T-cell (primary cell): ENCODE measurements at regions not wholly inside any gene's neighbourhood (a gene's known extent, or its start where the extent isn't known, plus 50 kb on each side); places are given as distances from the start of the nearest gene placed in this dataset.
"Not testable (repeated sequence)": the region's sequence is repeated elsewhere in the genome, so short reads cannot be mapped to it uniquely, and the experiment has no call there.

Experiments used
- ATAC-seq, 4 experiments: fragments of 200-7000 bp in 3 of 4; fragments of 150-1000 bp in 1 of 4; cut with Tn5 transposase; replicated peaks in 1 of 4; 1 replicate in 3 of 4; 2 replicates in 1 of 4; pipeline ENCODE4 v1.10.0; 2021; ENCODE audit warnings: moderate library complexity in 3 of 4, mild to moderate bottlenecking in 2 of 4, moderate number of reproducible peaks in 1 of 4
- CTCF ChIA-PET, 2 donors: fragments of 300-600 bp; sonication (Branson Sonifier 250); formaldehyde crosslinking; loops; one replicate each; lab custom pipeline; 2022; ENCODE audit warnings: antibody characterized with exemption in 2 of 2; lab: Charles Lee
- POLR2A ChIA-PET, 2 donors: fragments of 300-600 bp; sonication (Branson Sonifier 250); formaldehyde crosslinking; loops; one replicate each; lab custom pipeline; 2022; ENCODE audit warnings: antibody characterized with exemption in 2 of 2; lab: Charles Lee
- DNase-seq, 35 experiments: peaks; one replicate each; pipeline versions ENCODE4 v3.0.0 to v3.0.0-alpha.2; 2013 to 2023
- H3K27ac ChIP-seq: one replicate; pipeline ENCODE4 v1.5.1; 2013; ENCODE audit warnings: low read length
- H3K27me3 ChIP-seq, 2 experiments: replicated peaks in 1 of 2; 1 replicate in 1 of 2; 2 replicates in 1 of 2; pipeline versions ENCODE4 v1.6.1 to v1.7.0; 2013; ENCODE audit warnings: low read length in 1 of 2, mixed read lengths in 1 of 2; ENCODE audit not compliant: control insufficient read depth in 2 of 2, insufficient read depth in 2 of 2; ENCODE audit errors: extremely low read depth in 1 of 2
- H3K36me3 ChIP-seq, 2 donors: 1 replicate in 1 of 2; 2 replicates in 1 of 2; pipeline versions ENCODE4 v1.6.1 to v1.7.0; 2013; ENCODE audit warnings: low read length in 1 of 2; ENCODE audit not compliant: control insufficient read depth in 2 of 2, insufficient read depth in 1 of 2; ENCODE audit errors: extremely low read depth in 1 of 2
- H3K4me1 ChIP-seq, 2 experiments: 1 replicate in 1 of 2; 2 replicates in 1 of 2; pipeline versions ENCODE4 v1.6.1 to v1.7.0; 2013; ENCODE audit warnings: low read length in 2 of 2, mixed read lengths in 1 of 2; ENCODE audit not compliant: insufficient read depth in 2 of 2, control insufficient read depth in 1 of 2; ENCODE audit errors: extremely low read depth in 1 of 2
- H3K4me3 ChIP-seq, 2 donors: 1 replicate in 1 of 2; 2 replicates in 1 of 2; pipeline versions ENCODE4 v1.5.1 to v1.7.0; 2013; ENCODE audit warnings: mild to moderate bottlenecking in 2 of 2, low read length in 1 of 2, moderate library complexity in 1 of 2; ENCODE audit not compliant: control insufficient read depth in 1 of 2; ENCODE audit errors: extremely low read depth in 1 of 2
- H3K9me3 ChIP-seq: 2 replicates; pipeline ENCODE4 v1.7.0; 2013
- H3K27ac Mint-ChIP-seq, 2 donors: one replicate each; pipeline ENCODE4 v1.8.0; 2020 to 2021; ENCODE audit warnings: mild to moderate bottlenecking in 2 of 2, mixed read lengths in 2 of 2
- H3K27me3 Mint-ChIP-seq, 2 donors: one replicate each; pipeline ENCODE4 v1.8.0; 2021 to 2022; ENCODE audit warnings: mixed read lengths in 2 of 2
- H3K36me3 Mint-ChIP-seq: one replicate; pipeline ENCODE4 v1.8.0; 2021; ENCODE audit warnings: mixed read lengths
- H3K4me1 Mint-ChIP-seq, 3 donors: one replicate each; pipeline ENCODE4 v1.8.0; 2020 to 2022; ENCODE audit warnings: mixed read lengths in 3 of 3, mild to moderate bottlenecking in 1 of 3
- H3K4me3 Mint-ChIP-seq, 3 donors: one replicate each; pipeline ENCODE4 v1.8.0; 2020 to 2022; ENCODE audit warnings: mild to moderate bottlenecking in 3 of 3, mixed read lengths in 3 of 3, moderate library complexity in 3 of 3
- H3K9me3 Mint-ChIP-seq, 3 donors: one replicate each; pipeline ENCODE4 v1.8.0; 2020 to 2022; ENCODE audit warnings: mixed read lengths in 3 of 3
- WGBS: methylation state at CpG from one replicate; pipeline ENCODE4 v1.1.5; 2013; ENCODE audit warnings: missing lambda C conversion rate; ENCODE audit not compliant: insufficient coverage; 5-methylcytosine and 5-hydroxymethylcytosine counted together

DNA sequence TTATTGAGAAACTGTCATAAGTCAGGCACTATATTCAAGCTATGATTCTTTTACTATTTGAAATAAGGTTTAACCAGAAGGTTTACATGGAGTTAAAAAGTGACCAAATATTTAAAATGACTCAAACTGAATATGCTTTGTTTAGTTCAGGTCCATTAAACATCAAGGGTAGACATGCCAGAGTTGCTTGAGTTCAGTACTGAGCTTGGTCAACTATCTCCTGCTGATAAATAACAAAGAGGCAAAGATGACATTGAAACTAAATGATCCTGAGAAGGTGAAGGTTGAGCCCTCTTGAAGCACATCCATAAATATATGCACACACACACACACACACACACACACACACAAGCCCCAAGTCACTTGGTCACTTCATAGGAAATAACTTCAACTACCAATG lies 278.1 kb downstream of the ANKRD30B start:
- H3K4me1 Mint-ChIP-seq, DNase-seq, H3K27me3 ChIP-seq, H3K27ac ChIP-seq, H3K9me3 ChIP-seq, ATAC-seq, H3K4me3 Mint-ChIP-seq, H3K36me3 Mint-ChIP-seq, H3K36me3 ChIP-seq, H3K27ac Mint-ChIP-seq, H3K4me3 ChIP-seq, H3K9me3 Mint-ChIP-seq, POLR2A ChIA-PET, CTCF ChIA-PET, H3K27me3 Mint-ChIP-seq, H3K4me1 ChIP-seq: not testable (repeated sequence)

DNA sequence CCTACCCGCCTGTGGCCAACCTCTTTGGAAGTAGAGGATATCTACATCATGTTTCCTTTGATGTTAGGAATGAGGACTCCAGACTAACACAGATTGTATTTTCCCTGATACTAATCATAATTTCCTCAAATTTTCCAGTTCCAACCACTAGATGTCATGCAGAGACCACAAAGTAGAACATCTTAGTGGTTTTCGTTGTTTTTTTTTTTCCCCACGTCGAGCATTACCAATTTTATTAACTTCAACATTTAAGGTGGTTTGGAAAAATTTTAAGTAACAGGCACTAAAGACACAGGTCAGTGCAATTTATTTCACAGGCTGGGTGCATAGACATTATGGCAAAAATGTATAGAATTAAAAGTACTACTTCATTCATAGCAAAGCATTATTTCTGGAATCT lies 280.1 kb downstream of the ANKRD30B start:
- ATAC-seq, H3K27ac Mint-ChIP-seq, H3K27me3 Mint-ChIP-seq, H3K4me1 Mint-ChIP-seq, H3K27me3 ChIP-seq, H3K9me3 ChIP-seq, H3K36me3 Mint-ChIP-seq, H3K4me3 Mint-ChIP-seq, DNase-seq, H3K4me1 ChIP-seq, H3K4me3 ChIP-seq, CTCF ChIA-PET, H3K36me3 ChIP-seq, H3K27ac ChIP-seq, POLR2A ChIA-PET, H3K9me3 Mint-ChIP-seq: not testable (repeated sequence)
- no CpG with 5 or more reads among the region's 4 CpGs for WGBS

DNA sequence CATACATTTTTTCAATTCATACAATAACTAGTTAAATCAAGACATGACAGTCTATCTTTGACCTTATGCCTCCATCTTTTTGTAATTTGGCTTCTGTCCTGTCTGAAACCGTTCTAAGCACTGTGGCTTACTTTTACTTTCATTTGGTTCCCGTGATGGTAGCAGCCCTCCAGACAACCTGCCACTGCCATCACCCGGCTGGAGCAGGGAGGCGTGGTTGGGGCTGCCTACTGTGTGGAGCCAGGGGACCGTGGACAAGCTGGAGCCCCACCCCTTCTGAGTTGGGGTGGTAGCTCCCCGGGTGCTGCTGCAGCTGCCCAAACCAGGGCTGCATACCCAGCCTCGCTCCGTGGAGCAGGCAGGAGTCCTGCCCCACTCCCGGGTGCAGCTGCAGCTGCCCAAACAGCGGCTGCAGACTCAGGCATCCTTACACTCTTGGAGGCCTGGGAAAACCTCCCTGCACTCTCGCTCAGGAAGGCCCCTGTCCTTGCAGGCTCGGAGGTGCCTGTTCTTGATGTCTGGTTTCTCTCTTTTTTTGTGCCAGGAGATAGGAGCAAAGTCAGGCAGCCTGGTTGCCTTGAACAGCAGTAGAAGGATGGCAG lies 312.4 kb downstream of the ANKRD30B start:
- H3K36me3 Mint-ChIP-seq, H3K9me3 ChIP-seq, POLR2A ChIA-PET, ATAC-seq, H3K27ac Mint-ChIP-seq, H3K4me3 ChIP-seq, H3K4me1 Mint-ChIP-seq, H3K36me3 ChIP-seq, H3K27me3 Mint-ChIP-seq, H3K4me1 ChIP-seq, H3K4me3 Mint-ChIP-seq, H3K27me3 ChIP-seq, DNase-seq, H3K27ac ChIP-seq, CTCF ChIA-PET, H3K9me3 Mint-ChIP-seq: not testable (repeated sequence)
- WGBS, result no CpG with 5 or more reads among the region's 12 CpGs

DNA sequence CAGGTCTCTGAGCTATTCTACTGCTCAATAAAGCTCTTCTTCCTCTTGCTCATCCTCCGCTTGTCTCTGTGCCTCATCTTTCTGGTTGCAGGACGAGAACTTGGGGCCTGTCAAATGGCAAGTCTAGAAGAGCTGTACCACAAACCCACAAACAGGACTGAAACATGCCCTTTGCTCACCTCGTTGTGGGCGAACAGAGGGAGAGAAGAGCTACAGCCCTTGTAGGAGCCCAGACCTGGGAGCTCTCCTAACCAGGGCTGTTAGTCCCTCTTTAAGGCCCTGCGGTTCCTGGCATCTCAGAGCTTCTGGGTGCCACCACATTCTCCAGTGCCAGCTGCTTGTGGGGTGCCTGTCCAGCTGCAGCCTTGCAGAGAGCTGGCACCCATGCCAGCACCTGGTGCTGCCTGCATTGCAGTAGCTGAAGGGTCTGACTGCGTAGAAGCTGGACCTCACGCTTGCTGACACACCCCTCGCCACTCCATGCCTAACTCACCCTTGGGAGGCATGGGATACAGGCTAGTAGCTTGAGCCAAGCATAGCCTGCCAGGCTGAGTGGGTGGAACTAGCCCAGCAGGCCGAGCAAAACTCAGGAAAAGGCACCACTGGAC lies 313.4 kb downstream of the ANKRD30B start:
- WGBS, result 65% methylated on average over 6 of the region's 9 CpGs
- not testable (repeated sequence) for H3K4me3 Mint-ChIP-seq, ATAC-seq

DNA sequence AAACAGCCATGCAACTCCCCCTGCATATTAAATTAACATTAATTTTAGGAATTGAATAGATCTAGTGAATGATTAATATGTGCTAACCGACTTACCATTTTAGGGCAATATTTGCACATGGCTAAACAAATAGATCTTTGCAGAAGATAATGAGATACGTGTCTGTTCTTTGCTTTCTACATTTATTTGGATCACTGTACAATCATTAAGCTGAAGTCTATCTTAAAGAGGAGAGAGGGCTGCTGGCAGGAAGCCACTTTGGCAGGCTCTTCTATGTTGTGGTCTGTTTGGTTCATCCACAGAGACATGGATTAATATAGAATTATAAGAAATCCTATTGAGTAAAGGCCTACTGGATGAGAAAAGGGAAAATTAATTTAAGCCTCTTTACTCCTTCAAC lies 318.5 kb downstream of the ANKRD30B start:
- no CpG with 5 or more reads among the region's 2 CpGs for WGBS
- H3K27me3 Mint-ChIP-seq, H3K27me3 ChIP-seq, H3K27ac Mint-ChIP-seq, CTCF ChIA-PET, H3K9me3 ChIP-seq, H3K4me1 Mint-ChIP-seq, POLR2A ChIA-PET, H3K9me3 Mint-ChIP-seq, H3K4me3 Mint-ChIP-seq, DNase-seq, H3K27ac ChIP-seq, ATAC-seq, H3K36me3 Mint-ChIP-seq, H3K36me3 ChIP-seq, H3K4me3 ChIP-seq, H3K4me1 ChIP-seq: not testable (repeated sequence)

More for the DNA sequence above, 313.4 kb downstream of the ANKRD30B start:
- CTCF ChIA-PET, H3K36me3 ChIP-seq, H3K36me3 Mint-ChIP-seq, H3K4me3 ChIP-seq, H3K27me3 Mint-ChIP-seq, DNase-seq, H3K27me3 ChIP-seq, POLR2A ChIA-PET, H3K9me3 Mint-ChIP-seq, H3K9me3 ChIP-seq, H3K27ac Mint-ChIP-seq, H3K4me1 Mint-ChIP-seq, H3K27ac ChIP-seq, H3K4me1 ChIP-seq: not testable (repeated sequence)

DNA sequence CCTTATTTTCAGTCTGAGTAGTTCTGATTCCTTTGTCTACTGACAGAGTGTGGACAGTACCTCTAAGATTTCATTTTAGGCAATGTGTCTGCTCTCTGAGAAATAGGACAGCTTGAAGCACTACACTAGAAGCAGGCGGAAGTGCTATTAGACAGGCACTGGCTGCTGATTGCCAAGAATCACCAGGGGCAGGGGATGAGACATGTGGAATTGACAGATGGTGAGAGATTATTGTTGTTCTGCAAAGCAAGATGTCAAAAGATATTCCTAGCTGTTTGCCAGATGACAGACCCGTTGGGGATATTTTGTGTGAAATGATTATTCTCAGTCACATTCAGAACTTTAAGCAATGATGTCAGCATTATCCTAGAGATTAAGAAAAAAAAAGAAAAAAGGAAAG lies 323.3 kb downstream of the ANKRD30B start:
- H3K9me3 Mint-ChIP-seq, H3K4me1 Mint-ChIP-seq, H3K27me3 Mint-ChIP-seq, H3K4me3 ChIP-seq, H3K4me3 Mint-ChIP-seq, H3K36me3 ChIP-seq, H3K9me3 ChIP-seq, CTCF ChIA-PET, DNase-seq, H3K27me3 ChIP-seq, H3K36me3 Mint-ChIP-seq, H3K27ac ChIP-seq, POLR2A ChIA-PET, H3K27ac Mint-ChIP-seq, H3K4me1 ChIP-seq, ATAC-seq: not testable (repeated sequence)
- 80% methylated on average over 1 of the region's 2 CpGs for WGBS
